ENCODE measurements at regions not wholly inside any gene's neighbourhood (a gene's known extent, or its start where the extent isn't known, plus 50 kb on each side); places are given as distances from the start of the nearest gene placed in this dataset.

DNA sequence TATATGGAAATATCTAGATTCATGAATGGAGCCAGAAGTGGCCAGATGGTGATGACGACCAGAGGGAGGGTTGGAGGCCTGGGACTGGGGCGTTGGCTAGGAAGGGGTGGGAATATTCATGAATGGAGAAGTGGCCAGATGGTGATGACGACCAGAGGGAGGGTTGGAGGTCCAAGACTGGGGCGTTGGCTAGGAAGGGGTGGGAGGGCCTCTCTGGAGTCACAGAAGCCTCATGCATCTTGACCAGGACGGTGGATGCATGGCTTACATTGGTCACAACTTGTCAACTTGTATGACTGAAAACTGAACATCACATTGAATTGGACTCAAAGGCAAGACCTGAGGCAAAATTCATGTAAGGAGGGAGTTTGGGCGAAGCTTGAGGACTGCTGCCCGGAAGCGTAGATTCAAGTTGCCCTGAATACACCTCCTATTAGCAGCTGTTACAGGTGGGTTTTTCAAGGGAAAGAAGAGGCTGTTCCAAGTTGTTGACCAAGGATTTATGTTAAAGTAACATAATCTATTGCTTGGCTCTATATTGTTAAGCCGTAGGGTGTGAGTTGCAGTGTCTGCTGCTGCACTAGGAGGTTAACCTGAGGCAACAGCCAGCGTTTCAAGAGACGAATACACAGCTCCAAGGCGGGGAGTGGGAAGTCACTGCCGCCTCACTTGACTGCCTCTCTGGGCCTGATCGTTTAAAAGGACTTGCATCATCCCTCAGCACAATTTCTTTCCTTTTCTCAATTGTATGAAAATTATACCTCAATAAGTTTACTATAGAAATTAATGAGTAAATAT lies 55.1 kb upstream of the FAM20C start (continued):
- TF ChIP-seq EP300 (IDR thresholded peaks at IDR 0.05; ENCODE audit: borderline replicate concordance in 1 of 2, low read depth in 1 of 2, low read length in 1 of 2), result no peak
- TF ChIP-seq, protein P1, sequence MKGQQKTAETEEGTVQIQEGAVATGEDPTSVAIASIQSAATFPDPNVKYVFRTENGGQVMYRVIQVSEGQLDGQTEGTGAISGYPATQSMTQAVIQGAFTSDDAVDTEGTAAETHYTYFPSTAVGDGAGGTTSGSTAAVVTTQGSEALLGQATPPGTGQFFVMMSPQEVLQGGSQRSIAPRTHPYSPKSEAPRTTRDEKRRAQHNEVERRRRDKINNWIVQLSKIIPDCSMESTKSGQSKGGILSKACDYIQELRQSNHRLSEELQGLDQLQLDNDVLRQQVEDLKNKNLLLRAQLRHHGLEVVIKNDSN (IDR thresholded peaks at IDR 0.05; ENCODE audit: borderline replicate concordance, low read depth), result no peak

DNA sequence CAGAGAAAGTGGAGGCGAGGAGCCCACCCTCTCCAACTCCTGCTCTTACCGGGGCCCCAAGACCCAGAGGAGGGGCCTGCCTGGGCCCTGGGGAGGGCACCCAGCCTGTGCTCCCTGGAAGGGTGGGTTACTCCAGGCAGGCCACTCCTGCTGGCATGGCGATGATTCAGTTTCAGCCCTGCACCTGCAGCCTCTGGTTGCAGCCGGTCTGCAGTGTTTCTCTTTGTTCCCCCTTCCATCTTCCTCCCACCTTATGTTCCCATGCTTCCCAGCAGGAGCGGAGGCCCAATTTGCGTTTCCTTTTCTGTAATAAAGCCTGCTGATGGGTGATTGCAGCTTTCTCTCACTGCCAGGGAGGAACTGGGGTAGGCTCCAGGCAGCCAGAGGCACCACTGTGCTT lies 53.2 kb upstream of the FAM20C start:
- H3K9ac ChIP-seq, result no peak overlapping the region
- no peaks in the 10 kb centered on the region for H3F3A ChIP-seq (replicated peaks; ENCODE audit: insufficient read depth)
- peaks cover 0 to 21% of the 10 kb centered on the region in 2 experiments; a peak in 1 of 4 replicates for H3K4me1 ChIP-seq (ENCODE audit: control insufficient read depth in 1 of 2, insufficient read depth in 2 of 2, low read depth in 1 of 2, low read length in 1 of 2)
- no peak for DNase-seq
- ChIA-PET POLR2A (no interaction called here), CTCF (interaction anchor here (1.3 kb wide), 1 partner anchor 128 kb away, joined by 3 read pairs; no protein-coding TSS in a partner anchor)
- H3K27ac ChIP-seq (ENCODE audit: low read depth in 2 of 2, low read length in 1 of 2), result no peak overlapping the region
- no peak overlapping the region for H3K4me2 ChIP-seq
- peaks cover 12% of the 10 kb centered on the region for H3K27me3 ChIP-seq (ENCODE audit: insufficient read depth)
- H3K9me3 ChIP-seq, result no peaks in the 10 kb centered on the region
- no peaks in the 10 kb centered on the region for H4K20me1 ChIP-seq (ENCODE audit: insufficient read depth)
- 58% methylated on average over 6 of the region's 6 CpGs for WGBS (ENCODE audit: low lambda C conversion rate)
- TF ChIP-seq JUND (IDR thresholded peaks at IDR 0.05), result no peak
- TF ChIP-seq, protein P2, sequence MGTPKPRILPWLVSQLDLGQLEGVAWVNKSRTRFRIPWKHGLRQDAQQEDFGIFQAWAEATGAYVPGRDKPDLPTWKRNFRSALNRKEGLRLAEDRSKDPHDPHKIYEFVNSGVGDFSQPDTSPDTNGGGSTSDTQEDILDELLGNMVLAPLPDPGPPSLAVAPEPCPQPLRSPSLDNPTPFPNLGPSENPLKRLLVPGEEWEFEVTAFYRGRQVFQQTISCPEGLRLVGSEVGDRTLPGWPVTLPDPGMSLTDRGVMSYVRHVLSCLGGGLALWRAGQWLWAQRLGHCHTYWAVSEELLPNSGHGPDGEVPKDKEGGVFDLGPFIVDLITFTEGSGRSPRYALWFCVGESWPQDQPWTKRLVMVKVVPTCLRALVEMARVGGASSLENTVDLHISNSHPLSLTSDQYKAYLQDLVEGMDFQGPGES (IDR thresholded peaks at IDR 0.05; ENCODE audit: low read depth, low read length), result no peak
- TF ChIP-seq RCOR1 (IDR thresholded peaks at IDR 0.05; ENCODE audit: low read length), result no peak
- TF ChIP-seq CHD2 (IDR thresholded peaks at IDR 0.05; ENCODE audit: low read length, partially characterized antibody), result no peak
- TF ChIP-seq, protein P3, sequence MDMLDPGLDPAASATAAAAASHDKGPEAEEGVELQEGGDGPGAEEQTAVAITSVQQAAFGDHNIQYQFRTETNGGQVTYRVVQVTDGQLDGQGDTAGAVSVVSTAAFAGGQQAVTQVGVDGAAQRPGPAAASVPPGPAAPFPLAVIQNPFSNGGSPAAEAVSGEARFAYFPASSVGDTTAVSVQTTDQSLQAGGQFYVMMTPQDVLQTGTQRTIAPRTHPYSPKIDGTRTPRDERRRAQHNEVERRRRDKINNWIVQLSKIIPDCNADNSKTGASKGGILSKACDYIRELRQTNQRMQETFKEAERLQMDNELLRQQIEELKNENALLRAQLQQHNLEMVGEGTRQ (IDR thresholded peaks at IDR 0.05; ENCODE audit: borderline replicate concordance, low read depth, low read length), result no peak
- no peak for TF ChIP-seq RAD21 (IDR thresholded peaks at IDR 0.05; ENCODE audit: low read length)
- TF ChIP-seq RFX5 (IDR thresholded peaks at IDR 0.05; ENCODE audit: low read length), result no peak
- no peak for TF ChIP-seq GATA2 (CRISPR knock-in tag; IDR thresholded peaks at IDR 0.05)
- TF ChIP-seq, protein P4, sequence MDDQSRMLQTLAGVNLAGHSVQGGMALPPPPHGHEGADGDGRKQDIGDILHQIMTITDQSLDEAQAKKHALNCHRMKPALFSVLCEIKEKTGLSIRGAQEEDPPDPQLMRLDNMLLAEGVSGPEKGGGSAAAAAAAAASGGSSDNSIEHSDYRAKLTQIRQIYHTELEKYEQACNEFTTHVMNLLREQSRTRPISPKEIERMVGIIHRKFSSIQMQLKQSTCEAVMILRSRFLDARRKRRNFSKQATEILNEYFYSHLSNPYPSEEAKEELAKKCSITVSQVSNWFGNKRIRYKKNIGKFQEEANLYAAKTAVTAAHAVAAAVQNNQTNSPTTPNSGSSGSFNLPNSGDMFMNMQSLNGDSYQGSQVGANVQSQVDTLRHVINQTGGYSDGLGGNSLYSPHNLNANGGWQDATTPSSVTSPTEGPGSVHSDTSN (IDR thresholded peaks at IDR 0.05), result no peak
- TF ChIP-seq NFIC (IDR thresholded peaks at IDR 0.05; ENCODE audit: borderline replicate concordance), result no peak
- no peak for TF ChIP-seq EZH2phosphoT487 (IDR thresholded peaks at IDR 0.05; ENCODE audit: borderline replicate concordance, low read depth)
- no peak for TF ChIP-seq SMC3 (IDR thresholded peaks at IDR 0.05; ENCODE audit: low read depth, low read length)
- H3K36me3 ChIP-seq (replicated peaks in 1 of 2; ENCODE audit: control insufficient read depth in 1 of 2, insufficient read depth in 2 of 2, low read length in 1 of 2), result no peaks in the 10 kb centered on the region
- no peaks in the 10 kb centered on the region for H3K79me2 ChIP-seq (ENCODE audit: insufficient read depth)
- H2AFZ ChIP-seq (ENCODE audit: low read depth), result no peak overlapping the region
- H3K4me3 ChIP-seq (ENCODE audit: low read depth in 2 of 2, low read length in 1 of 2), result no peak overlapping the region
- no peaks in the 10 kb centered on the region for H3K9me2 ChIP-seq
